Lower lobe of right lung (tissue), 2 donors: ENCODE measurements at regions not wholly inside any gene's neighbourhood (a gene's known extent, or its start where the extent isn't known, plus 50 kb on each side); places are given as distances from the start of the nearest gene placed in this dataset.

Experiments
- ATAC-seq, 2 donors: fragments of 200-7000 bp; cut with Tn5 transposase; one replicate each; pipeline ENCODE4 v1.9.1; 2020 to 2022; ENCODE audit warnings: mild to moderate bottlenecking in 2 of 2, moderate library complexity in 2 of 2
- DNase-seq: peaks from one replicate; pipeline ENCODE4 v3.0.0-alpha.2; 2020
- H3K27ac ChIP-seq: fragments of 200-600 bp; one replicate; pipeline ENCODE4 v1.8.0; 2022
- H3K27me3 ChIP-seq: fragments of 200-600 bp; one replicate; pipeline ENCODE4 v1.8.0; 2022; ENCODE audit warnings: low read depth
- H3K36me3 ChIP-seq: fragments of 200-600 bp; one replicate; pipeline ENCODE4 v1.8.0; 2022; ENCODE audit warnings: mild to moderate bottlenecking
- H3K4me1 ChIP-seq: fragments of 200-600 bp; one replicate; pipeline ENCODE4 v1.8.0; 2022
- H3K4me3 ChIP-seq: fragments of 200-600 bp; one replicate; pipeline ENCODE4 v1.8.0; 2022; ENCODE audit warnings: mild to moderate bottlenecking
- H3K9me3 ChIP-seq: fragments of 200-600 bp; one replicate; pipeline ENCODE4 v1.8.0; 2022
- intact Hi-C: fragments of 100-400 bp; cut with DNase I; formaldehyde crosslinking; loops from one replicate; pipeline ENCODE4 v1.11.0; 2022
- TF ChIP-seq, protein P1 (sequence below): fragments of 200-600 bp; IDR thresholded peaks from one replicate; pipeline ENCODE4 v1.8.0; 2022; ENCODE audit warnings: antibody characterized with exemption, mild to moderate bottlenecking
- donor health status: DM: no; HTN: yes; CAD: no; lungs with severe emphysema.

DNA sequence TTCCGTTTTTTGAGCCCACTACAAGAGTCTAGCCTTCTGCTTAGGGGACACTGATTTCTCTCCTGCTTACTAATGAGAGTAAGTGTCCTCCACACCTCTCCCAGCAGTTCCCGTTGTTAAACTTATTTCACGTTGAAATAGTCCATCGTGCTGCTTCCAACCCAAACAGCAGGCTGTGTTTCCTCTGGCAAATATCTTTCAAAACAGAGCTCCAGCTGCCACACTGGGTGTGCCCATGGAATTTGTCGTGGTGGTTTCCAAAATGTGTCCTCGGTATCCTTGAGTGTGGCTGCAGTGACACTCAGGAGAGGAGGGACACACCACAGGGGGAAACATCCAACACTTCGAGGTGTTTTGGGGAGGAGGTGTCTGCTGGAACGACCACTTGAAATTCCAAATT, 176.5 kb upstream of the RALGAPA2 start:
- Histone ChIP-seq H3K27me3 (peaks cover 15% of the 10 kb centered on the region), H3K9me3 (no peaks in the 10 kb centered on the region), H3K27ac (no peak overlapping the region), H3K4me3 (no peak overlapping the region), H3K4me1 (no peaks in the 10 kb centered on the region), H3K36me3 (no peaks in the 10 kb centered on the region)
- intact Hi-C loops, result no loop called here
- ATAC-seq, result no peak
- TF ChIP-seq, protein P1, sequence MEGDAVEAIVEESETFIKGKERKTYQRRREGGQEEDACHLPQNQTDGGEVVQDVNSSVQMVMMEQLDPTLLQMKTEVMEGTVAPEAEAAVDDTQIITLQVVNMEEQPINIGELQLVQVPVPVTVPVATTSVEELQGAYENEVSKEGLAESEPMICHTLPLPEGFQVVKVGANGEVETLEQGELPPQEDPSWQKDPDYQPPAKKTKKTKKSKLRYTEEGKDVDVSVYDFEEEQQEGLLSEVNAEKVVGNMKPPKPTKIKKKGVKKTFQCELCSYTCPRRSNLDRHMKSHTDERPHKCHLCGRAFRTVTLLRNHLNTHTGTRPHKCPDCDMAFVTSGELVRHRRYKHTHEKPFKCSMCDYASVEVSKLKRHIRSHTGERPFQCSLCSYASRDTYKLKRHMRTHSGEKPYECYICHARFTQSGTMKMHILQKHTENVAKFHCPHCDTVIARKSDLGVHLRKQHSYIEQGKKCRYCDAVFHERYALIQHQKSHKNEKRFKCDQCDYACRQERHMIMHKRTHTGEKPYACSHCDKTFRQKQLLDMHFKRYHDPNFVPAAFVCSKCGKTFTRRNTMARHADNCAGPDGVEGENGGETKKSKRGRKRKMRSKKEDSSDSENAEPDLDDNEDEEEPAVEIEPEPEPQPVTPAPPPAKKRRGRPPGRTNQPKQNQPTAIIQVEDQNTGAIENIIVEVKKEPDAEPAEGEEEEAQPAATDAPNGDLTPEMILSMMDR, result no peak
- DNase-seq, result no peak

DNA sequence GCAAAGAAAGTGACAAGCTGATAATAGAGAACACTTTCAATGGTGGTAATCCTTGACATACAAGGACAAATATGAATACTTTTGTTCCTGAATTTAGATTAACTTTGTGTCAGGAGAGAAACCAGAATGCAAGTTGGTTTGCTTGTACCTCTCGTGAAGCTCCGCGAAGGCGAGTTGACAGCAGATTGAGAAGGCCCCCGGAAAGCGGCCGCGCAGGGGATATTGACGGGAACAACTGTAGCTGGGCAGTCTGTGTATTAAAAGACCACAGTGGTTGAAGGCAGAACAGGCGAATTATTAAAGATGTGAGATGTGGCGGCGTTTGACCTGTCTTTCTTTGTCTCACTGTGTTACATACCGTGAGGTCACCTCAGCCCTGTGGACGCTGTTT, 175.8 kb upstream of the RALGAPA2 start:
- Histone ChIP-seq H3K27me3 (peaks cover 15% of the 10 kb centered on the region), H3K27ac (no peak overlapping the region), H3K9me3 (no peaks in the 10 kb centered on the region), H3K4me3 (no peak overlapping the region), H3K36me3 (no peaks in the 10 kb centered on the region), H3K4me1 (no peaks in the 10 kb centered on the region)
- no peak for DNase-seq
- intact Hi-C loops, result no loop called here
- TF ChIP-seq, protein P1, result no peak
- no peak for ATAC-seq

DNA sequence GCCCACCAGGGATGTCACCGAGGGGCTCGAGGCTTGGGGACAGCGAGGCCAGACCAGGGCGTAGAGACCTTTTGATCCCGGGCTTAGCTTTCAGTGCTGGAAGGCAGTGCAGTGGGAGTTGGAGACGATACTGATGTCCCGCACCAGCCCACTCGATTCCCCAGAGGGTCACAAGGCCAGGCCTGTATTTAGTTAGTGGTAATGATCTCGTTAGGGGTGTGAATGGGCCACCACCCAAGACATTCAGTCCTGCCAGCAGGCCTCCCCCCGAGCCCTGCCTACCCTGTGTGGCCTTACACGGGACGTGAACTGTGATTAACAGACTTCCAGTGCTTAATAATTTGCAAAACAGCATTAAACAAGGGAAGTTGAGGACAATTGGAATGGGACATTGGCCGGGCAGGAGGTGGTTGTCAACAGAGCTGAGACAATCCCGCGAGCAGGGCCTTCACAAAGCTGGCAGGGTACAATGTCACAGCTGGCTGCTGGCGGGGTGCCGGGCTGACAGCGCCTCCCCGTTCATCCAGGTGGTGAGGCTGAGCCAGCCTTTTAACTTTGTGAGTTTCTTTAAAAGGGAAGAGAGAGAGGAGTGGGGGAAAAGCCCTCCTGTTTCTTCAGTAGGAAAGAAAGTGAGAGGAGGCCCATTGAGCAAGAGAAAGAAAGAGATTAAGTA, 175.3 kb upstream of the RALGAPA2 start:
- intact Hi-C loops, result no loop called here
- TF ChIP-seq, protein P1, result no peak
- peaks cover 15% of the 10 kb centered on the region for H3K27me3 ChIP-seq

GRCh38 chr20:20881808-20882207, 169.4 kb upstream of the RALGAPA2 start:
- H3K27me3 ChIP-seq, result peaks cover 3% of the 10 kb centered on the region
- no peaks in the 10 kb centered on the region for H3K9me3 ChIP-seq
- DNase-seq, result no peak
- ATAC-seq, result no peak
- no peaks in the 10 kb centered on the region for H3K36me3 ChIP-seq
- intact Hi-C loops, result no loop called here
- no peak overlapping the region for H3K27ac ChIP-seq
- TF ChIP-seq, protein P1, result no peak
- H3K4me1 ChIP-seq, result no peaks in the 10 kb centered on the region
- no peak overlapping the region for H3K4me3 ChIP-seq

More for the DNA sequence above, 175.3 kb upstream of the RALGAPA2 start:
- no peak overlapping the region for H3K4me3 ChIP-seq
- H3K27ac ChIP-seq, result no peak overlapping the region
- H3K36me3 ChIP-seq, result no peaks in the 10 kb centered on the region
- no peaks in the 10 kb centered on the region for H3K4me1 ChIP-seq
- DNase-seq (no peak), ATAC-seq (no peak)
- no peaks in the 10 kb centered on the region for H3K9me3 ChIP-seq

GRCh38 chr20:20877079-20877478, 164.6 kb upstream of the RALGAPA2 start:
- Histone ChIP-seq H3K4me1 (no peaks in the 10 kb centered on the region), H3K27me3 (peaks cover 3% of the 10 kb centered on the region), H3K36me3 (no peaks in the 10 kb centered on the region), H3K27ac (no peak overlapping the region), H3K9me3 (no peaks in the 10 kb centered on the region), H3K4me3 (no peak overlapping the region)
- intact Hi-C loops, result no loop called here
- DNase-seq (no peak), ATAC-seq (no peak)
- TF ChIP-seq, protein P1, result no peak
